ENCODE measurements at regions not wholly inside any gene's neighbourhood (a gene's known extent, or its start where the extent isn't known, plus 50 kb on each side); places are given as distances from the start of the nearest gene placed in this dataset.
"Not testable (repeated sequence)": the region's sequence is repeated elsewhere in the genome, so short reads cannot be mapped to it uniquely, and the experiment has no call there.

DNA sequence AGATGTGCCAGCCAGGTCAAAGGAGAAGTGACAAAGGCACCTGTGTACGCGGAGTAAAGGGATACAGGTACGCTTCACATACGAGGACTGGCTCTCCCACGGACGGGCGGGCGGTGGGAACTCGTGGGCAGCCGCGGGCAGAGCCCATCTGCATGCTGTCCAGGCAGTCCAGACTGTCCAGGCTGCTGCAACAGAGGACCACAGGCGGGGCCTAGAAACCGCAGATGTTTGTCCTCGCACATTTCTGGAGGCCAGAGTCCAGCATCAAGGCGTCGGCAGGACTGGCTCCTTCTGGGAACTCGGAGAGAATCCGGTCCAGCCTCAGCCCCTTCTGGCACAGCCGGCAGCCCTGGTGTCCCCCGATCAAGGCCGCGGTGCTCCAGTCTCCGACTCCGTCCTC is 5464.3 kb upstream of the TPTE start:
- not testable (repeated sequence) for H3K27me3 ChIP-seq (ENCODE audit: insufficient read depth, low read depth, low read length); H2AFZ ChIP-seq (ENCODE audit: low read depth, low read length); H3K27ac ChIP-seq (ENCODE audit: low read length); H3K9me2 ChIP-seq (ENCODE audit: insufficient read depth, low read length); H3K9me3 ChIP-seq (ENCODE audit: low read length); H3K79me2 ChIP-seq (replicated peaks; ENCODE audit: insufficient read depth, low read length); H3K4me3 ChIP-seq (ENCODE audit: low read length); H3F3A ChIP-seq (ENCODE audit: insufficient read depth, low read length, poor library complexity, severe bottlenecking); H3K9ac ChIP-seq (ENCODE audit: low read length); H4K20me1 ChIP-seq (ENCODE audit: insufficient read depth); H3K36me3 ChIP-seq (ENCODE audit: insufficient read depth, low read length); H3K4me2 ChIP-seq (ENCODE audit: low read length)

GRCh38 chr21:5060364-5061083 is 5460.9 kb upstream of the TPTE start:
- not testable (repeated sequence) for H3K27ac ChIP-seq (ENCODE audit: low read length); H3F3A ChIP-seq (ENCODE audit: insufficient read depth, low read length, poor library complexity, severe bottlenecking); H3K9me2 ChIP-seq (ENCODE audit: insufficient read depth, low read length); H3K9ac ChIP-seq (ENCODE audit: low read length); H3K36me3 ChIP-seq (ENCODE audit: insufficient read depth, low read length); H3K4me2 ChIP-seq (ENCODE audit: low read length); H3K79me2 ChIP-seq (replicated peaks; ENCODE audit: insufficient read depth, low read length); H3K4me3 ChIP-seq (ENCODE audit: low read length); H3K9me3 ChIP-seq (ENCODE audit: low read length); H4K20me1 ChIP-seq (ENCODE audit: insufficient read depth); H3K27me3 ChIP-seq (ENCODE audit: insufficient read depth, low read depth, low read length); H2AFZ ChIP-seq (ENCODE audit: low read depth, low read length)

GRCh38 chr21:5064581-5065142 is 5456.7 kb upstream of the TPTE start:
- not testable (repeated sequence) for H3K9me3 ChIP-seq (ENCODE audit: low read length); H3K27me3 ChIP-seq (ENCODE audit: insufficient read depth, low read depth, low read length); H3K9ac ChIP-seq (ENCODE audit: low read length); H3K4me3 ChIP-seq (ENCODE audit: low read length); H3F3A ChIP-seq (ENCODE audit: insufficient read depth, low read length, poor library complexity, severe bottlenecking); H4K20me1 ChIP-seq (ENCODE audit: insufficient read depth); H3K27ac ChIP-seq (ENCODE audit: low read length); H3K36me3 ChIP-seq (ENCODE audit: insufficient read depth, low read length); H3K4me2 ChIP-seq (ENCODE audit: low read length); H3K79me2 ChIP-seq (replicated peaks; ENCODE audit: insufficient read depth, low read length); H2AFZ ChIP-seq (ENCODE audit: low read depth, low read length); H3K9me2 ChIP-seq (ENCODE audit: insufficient read depth, low read length)

DNA sequence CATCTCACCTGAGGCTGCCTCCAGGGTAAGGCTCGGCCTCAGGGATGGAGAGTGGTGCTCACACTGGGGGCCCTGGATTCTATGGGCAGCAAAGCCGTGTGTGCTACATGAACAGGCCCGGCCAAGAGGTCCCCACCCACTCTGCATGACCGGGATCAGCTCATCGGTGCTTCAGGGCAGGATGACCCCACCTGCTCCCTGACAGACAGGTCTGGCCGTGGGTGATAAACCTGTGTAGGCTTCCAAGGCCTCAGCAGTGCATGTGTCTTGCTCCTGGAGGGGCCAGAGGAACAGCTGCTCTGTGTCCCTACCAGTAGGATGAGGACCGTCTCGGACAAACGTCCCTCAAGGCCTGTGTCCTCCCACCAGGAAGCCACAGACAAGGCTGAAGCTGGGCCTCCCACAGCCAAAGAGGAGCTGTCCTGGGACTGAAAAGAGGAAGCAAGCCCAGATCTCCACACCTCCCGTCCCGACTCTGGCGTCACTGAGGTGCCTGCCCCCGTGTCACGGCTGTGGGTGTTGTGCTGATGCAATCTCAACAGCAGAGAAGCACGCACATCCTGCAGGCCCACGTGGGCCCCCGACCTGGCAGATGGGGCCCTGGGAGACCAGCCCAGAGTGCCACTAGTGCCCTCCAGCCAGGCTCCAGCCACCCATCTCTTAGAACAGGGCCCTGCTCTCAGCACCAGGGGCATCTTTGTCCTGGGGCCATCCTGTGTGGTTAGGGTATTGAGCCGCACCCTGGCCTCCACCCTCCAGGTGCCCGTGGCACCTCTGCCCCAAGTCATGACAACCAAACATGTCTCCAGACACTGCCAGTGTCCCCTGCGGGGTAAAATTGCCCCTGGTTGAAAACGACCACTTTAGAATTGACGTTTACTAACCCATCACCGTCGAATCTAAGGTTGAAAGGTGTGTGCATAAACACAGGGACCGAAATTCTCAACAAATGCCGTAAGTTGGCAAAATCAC is 5455.9 kb upstream of the TPTE start:
- not testable (repeated sequence) for H3K4me3 ChIP-seq (ENCODE audit: low read length); H3K9me2 ChIP-seq (ENCODE audit: insufficient read depth, low read length); H3K27me3 ChIP-seq (ENCODE audit: insufficient read depth, low read depth, low read length); H3F3A ChIP-seq (ENCODE audit: insufficient read depth, low read length, poor library complexity, severe bottlenecking); H4K20me1 ChIP-seq (ENCODE audit: insufficient read depth); H3K9ac ChIP-seq (ENCODE audit: low read length); H3K36me3 ChIP-seq (ENCODE audit: insufficient read depth, low read length); H3K9me3 ChIP-seq (ENCODE audit: low read length); H3K4me2 ChIP-seq (ENCODE audit: low read length); H3K27ac ChIP-seq (ENCODE audit: low read length); H2AFZ ChIP-seq (ENCODE audit: low read depth, low read length); H3K79me2 ChIP-seq (replicated peaks; ENCODE audit: insufficient read depth, low read length)

- H3K27me3 ChIP-seq (ENCODE audit: insufficient read depth, low read depth, low read length); H3K4me3 ChIP-seq (ENCODE audit: low read length); H3K27ac ChIP-seq (ENCODE audit: low read length); H3F3A ChIP-seq (ENCODE audit: insufficient read depth, low read length, poor library complexity, severe bottlenecking); H4K20me1 ChIP-seq (ENCODE audit: insufficient read depth); H3K9ac ChIP-seq (ENCODE audit: low read length); H3K9me2 ChIP-seq (ENCODE audit: insufficient read depth, low read length); H3K79me2 ChIP-seq (replicated peaks; ENCODE audit: insufficient read depth, low read length); H3K9me3 ChIP-seq (ENCODE audit: low read length); H3K4me2 ChIP-seq (ENCODE audit: low read length); H3K36me3 ChIP-seq (ENCODE audit: insufficient read depth, low read length); H2AFZ ChIP-seq (ENCODE audit: low read depth, low read length): not testable (repeated sequence)
Observed at GRCh38 chr21:5066682-5067251, 5454.6 kb upstream of the TPTE start.

DNA sequence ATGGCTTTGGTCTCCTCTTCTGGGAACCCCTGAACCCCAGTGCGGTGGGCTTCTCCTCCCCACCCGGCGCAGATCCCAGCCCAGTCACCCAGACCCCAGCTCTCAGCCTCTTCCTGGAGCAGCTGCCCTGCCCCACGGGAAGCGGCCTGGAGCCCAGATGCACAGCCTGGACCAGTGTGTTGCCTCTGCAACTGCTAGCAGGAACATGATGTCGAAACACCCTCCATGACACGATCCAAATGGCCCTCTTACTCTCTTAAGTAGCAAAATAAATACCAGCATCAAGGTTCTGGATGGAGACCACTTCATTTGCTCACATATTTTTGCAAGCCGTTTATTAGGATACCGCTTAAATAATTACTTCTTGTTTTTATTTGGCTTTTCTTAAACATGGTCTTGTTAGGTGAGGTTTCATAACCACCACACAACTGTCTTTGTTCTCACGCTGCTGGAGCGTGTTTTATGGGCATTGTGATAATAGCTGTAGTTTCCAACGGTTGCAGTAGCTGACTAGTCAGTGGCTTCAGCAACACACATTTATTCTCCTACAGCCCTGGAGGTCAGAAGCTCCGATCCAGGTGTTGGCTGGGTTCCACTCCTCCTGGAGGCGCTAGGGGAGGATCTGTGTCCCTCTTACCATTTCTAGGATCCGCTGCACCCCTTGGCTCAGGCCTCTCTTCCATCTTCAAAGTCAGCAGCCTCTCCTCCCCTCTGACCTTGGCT is 5453.9 kb upstream of the TPTE start:
- not testable (repeated sequence) for H4K20me1 ChIP-seq (ENCODE audit: insufficient read depth); H3K27ac ChIP-seq (ENCODE audit: low read length); H3K79me2 ChIP-seq (replicated peaks; ENCODE audit: insufficient read depth, low read length)

DNA sequence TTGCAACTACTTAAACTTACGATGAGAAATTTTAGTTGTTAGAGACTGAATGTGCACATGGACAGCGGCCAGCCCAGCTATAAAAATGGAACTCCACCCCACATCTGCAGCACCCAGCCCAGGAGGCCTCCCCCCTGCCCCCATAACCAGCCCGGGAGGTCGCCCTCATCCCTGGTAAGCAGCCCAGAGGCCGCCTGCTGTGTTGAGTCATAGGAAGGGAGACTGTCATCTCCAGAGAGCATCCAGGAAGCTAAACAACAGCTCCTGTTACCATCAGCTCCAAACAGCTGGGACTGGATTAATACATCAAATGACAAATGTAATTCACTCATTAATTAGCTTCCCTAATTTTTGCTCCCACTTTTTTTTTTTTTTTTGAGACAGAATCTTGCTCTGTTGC is 5452.7 kb upstream of the TPTE start:
- not testable (repeated sequence) for H3K79me2 ChIP-seq (replicated peaks; ENCODE audit: insufficient read depth, low read length); H3K27me3 ChIP-seq (ENCODE audit: insufficient read depth, low read depth, low read length); H3K4me2 ChIP-seq (ENCODE audit: low read length); H3K36me3 ChIP-seq (ENCODE audit: insufficient read depth, low read length); H3K9ac ChIP-seq (ENCODE audit: low read length); H3F3A ChIP-seq (ENCODE audit: insufficient read depth, low read length, poor library complexity, severe bottlenecking); H2AFZ ChIP-seq (ENCODE audit: low read depth, low read length); H4K20me1 ChIP-seq (ENCODE audit: insufficient read depth); H3K9me2 ChIP-seq (ENCODE audit: insufficient read depth, low read length); H3K27ac ChIP-seq (ENCODE audit: low read length); H3K4me3 ChIP-seq (ENCODE audit: low read length); H3K9me3 ChIP-seq (ENCODE audit: low read length)

More for the DNA sequence above, 5453.9 kb upstream of the TPTE start:
- not testable (repeated sequence) for H3K27me3 ChIP-seq (ENCODE audit: insufficient read depth, low read depth, low read length); H3K36me3 ChIP-seq (ENCODE audit: insufficient read depth, low read length); H3K9ac ChIP-seq (ENCODE audit: low read length); H2AFZ ChIP-seq (ENCODE audit: low read depth, low read length); H3F3A ChIP-seq (ENCODE audit: insufficient read depth, low read length, poor library complexity, severe bottlenecking); H3K4me3 ChIP-seq (ENCODE audit: low read length); H3K9me2 ChIP-seq (ENCODE audit: insufficient read depth, low read length); H3K4me2 ChIP-seq (ENCODE audit: low read length); H3K9me3 ChIP-seq (ENCODE audit: low read length)
